NOMO-1 (cell line): ENCODE measurements at regions not wholly inside any gene's neighbourhood (a gene's known extent, or its start where the extent isn't known, plus 50 kb on each side); places are given as distances from the start of the nearest gene placed in this dataset.

ENCODE experiments used
- DNase-seq, 2 experiments: peaks; one replicate each; lab custom pipeline; 2025; ENCODE audit not compliant: unreplicated experiment in 2 of 2; lab: John Stamatoyannopoulos, UW

DNA sequence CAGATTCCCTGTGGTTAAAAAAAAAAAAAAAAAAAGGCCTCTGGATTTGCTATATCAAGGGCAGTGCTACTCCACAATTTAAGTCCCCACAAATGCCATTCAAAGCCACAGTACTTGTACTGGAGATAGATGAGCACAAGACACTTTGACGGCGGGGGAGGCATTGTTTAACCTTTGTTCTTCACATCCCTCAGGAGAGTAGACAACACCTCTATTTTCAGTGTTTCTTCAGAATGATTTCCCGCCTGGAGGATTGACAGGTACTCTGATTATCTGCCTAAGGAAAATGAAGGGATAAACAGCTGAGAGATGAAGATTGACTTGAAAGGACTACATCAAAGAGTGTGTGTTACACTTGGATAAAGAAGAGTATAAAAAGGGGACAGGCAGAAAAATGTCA is 58.7 kb downstream of the OTOL1 start:
- DNase-seq = no peak

DNA sequence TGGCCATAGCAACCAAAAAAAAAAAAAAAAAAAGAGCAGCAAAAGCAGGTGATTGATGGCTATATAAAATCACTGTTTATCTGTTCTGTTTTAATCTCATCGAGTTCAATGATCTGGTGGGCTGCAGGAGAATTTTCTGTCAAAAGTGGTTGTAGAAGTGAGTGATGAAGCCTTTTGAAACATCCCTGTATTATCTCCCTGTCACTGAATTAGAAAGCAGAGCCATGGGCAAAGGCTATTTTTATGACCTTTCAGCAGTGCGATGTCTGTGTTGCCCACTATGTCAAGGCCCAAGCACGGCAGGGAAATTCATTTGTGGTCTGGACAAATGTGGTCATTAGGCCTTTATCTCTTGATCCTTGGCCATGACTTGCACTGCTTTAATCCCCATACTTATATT is 59.9 kb downstream of the OTOL1 start:
- DNase-seq = no peak

DNA sequence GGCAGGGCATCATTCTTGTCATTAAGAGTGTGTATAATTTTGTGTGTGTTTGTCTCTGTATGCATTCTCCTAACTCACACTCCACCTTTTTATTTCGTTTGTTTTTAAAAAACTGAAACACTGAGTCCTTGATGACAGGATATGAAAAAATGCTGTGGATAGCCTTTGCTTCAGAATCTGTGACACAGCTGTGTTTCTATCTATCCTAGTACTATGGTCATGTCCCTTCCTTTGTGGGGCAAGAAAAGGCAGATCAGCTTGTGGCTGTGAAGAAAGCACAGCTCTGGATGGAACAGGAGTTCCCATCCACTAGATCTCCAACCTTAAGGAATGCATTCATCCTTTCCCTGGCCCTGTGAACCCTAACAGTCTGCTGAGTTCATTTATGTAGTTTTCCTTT is 60.3 kb downstream of the OTOL1 start:
- DNase-seq = no peak

DNA sequence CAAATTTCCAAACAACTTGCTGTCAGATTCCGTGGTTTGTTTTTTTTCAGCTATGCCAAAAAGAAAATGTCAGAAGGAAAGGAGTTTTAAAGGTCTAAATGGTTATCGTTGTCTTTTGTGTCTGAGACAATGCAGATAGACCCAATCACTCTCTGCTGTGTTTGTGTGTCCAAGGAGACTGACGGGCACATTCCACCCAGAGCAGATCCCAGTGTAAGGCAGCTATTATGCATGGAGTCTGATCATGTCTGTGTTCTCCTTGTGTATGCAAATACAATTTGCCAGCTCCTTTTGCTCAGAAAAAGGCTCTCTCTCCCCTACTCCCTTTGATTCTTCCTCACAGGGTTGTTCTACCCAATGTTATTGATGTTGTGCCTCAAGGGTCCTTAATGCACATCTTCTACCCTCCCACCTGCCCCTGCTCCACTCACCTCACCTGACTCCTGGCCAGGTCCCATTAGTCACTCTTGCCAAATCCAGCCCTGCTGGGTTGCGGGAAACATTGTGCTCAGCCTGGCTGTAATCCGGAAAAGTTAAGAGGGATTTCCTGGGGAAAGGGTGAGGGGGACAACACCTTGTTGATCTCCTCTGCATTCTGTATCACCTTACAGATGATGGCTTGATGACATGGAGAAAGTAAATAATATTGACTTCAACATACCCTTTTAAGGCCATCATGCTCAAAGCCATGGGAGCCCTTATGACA is 61.0 kb downstream of the OTOL1 start:
- no peak for DNase-seq

DNA sequence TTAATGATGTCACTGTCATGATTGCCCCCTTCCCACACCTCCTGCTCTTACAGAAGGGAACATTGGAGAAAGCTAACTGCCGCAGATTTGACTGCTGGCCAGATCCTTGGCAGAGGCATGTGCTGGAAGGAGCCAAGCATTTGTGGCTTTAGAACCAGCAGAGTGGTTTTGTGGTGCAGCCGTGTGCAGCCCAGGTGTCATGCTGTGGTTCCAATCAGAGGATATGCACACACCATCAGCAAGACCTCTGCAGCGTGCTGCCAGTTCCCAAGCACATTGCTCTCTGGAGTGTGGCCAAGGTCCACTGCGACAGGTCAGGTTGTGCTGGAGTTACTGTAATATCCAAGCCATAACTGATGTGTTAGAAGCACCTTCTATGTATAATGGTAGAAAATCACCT is 61.6 kb downstream of the OTOL1 start:
- DNase-seq = no peak

DNA sequence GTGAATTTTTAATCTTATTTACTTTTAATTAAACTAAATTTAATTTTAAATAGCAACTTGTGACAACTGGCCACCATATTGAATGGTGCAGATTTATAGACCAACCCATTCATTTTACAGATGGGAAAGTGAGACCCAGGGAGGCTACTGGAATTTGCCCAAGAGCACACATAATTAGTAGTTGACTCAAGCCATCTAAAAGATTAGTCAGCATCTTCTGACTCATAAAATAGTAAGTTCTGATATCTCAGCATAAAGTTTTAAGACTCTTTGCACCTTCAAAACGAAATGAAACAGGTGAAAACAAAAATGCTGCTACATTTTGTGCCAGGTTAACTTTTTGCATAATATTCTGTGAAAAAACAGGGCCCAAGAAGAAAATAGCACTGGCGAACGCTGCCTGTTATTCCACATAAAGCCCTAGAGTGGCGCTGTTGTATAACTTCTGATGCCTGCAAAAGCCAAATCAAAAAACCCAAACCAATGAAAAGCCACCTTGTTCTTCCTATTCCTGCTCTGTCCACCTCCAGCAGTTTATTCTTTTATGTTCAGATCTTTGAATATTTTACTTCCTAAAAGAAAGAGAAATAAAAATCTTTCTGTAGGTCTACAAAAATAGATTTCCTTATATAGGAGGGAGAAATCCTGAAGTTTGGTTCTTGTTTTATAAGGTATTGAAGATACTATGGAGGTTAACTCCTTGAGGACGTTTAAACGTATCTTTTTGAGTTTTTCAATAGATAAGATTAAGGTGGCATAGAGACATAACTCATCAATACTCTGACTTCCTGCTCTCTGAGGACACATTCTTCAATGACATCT is 62.8 kb downstream of the OTOL1 start:
- peak; percentile 37 to 59 for DNase-seq

DNA sequence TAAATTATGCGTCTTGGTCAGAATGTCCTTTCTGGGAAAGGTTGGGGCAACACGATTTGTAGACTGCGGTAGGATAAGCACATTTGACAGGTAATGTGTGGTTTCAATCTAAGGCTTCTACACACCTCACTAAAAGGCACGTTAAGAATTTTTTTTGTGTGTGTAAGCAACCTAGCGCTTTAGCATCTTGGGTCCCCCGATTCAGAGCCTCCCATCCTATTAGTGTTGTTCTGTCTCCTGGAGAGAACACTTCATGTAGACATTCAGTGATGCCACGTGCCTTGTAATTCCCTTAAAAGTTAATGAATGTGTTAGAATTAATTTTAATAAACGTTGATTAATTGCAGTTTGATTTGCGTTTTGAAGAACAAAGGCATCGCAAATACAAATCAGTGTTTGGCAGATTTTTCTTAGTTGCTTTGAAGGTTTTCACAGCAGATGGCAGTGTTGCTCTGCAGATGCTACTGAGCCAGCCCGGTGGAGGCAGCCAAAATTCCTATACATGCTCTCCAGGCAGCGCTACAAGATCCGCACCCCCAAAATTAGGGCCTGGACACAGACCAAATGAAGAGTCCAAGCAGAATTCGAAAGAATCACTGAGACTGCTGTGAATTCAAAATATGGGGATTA is 63.5 kb downstream of the OTOL1 start:
- DNase-seq = peak; percentile 16 to 48

DNA sequence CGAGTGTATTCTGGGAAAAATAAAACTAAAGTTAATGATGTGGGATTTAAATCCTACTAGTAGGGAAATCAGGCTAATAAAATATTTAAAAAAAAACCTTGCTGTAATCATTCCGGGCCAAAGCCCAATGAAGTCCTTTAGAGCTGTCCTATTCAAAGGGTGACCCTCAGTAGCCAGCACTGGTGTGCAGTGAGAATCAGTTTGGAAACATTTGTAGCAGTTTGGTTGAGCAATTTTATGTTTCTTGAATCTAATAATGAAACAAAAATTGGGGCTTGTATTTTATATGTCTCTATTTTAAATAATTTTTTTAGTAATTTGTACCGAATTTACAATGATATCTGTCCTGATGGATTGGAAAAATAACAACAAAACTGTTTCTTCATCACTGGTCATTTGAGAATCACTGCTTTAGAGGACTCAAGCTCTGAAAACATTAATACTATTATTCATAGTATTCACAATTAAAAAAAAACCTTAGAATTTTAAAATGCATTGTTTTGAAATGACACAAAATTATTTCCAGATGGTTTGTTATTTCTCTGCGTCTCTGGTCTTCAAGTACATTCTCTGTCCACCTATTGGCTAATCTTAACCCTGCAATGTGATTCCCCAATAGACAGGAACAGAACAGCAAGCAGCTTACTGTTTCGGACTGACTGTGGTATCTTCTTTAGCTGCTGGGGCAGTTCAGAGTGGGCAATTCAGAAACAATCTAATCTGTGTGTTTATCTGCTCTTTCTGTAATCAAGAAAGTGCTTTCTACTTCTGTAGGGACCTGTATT is 71.2 kb downstream of the OTOL1 start:
- no peak for DNase-seq

DNA sequence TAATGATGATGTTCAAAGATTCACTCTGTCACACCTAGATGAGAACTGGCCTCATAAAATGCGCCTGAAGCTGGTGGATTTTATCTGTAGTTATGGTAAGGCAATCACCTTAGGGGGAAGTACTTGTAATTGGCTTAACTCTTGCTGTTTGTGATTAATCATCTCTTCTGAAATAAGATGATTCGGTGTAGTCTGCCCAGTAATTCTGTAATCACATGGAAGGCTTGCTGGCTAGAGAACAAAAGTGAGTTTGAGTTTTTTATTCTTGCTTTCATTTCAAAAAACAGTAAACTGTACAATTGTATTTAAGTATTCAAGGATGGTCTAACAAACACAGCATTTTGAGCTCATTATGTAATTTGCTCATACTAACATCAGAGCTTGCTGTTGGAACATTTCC is 72.1 kb downstream of the OTOL1 start:
- no peak for DNase-seq

DNA sequence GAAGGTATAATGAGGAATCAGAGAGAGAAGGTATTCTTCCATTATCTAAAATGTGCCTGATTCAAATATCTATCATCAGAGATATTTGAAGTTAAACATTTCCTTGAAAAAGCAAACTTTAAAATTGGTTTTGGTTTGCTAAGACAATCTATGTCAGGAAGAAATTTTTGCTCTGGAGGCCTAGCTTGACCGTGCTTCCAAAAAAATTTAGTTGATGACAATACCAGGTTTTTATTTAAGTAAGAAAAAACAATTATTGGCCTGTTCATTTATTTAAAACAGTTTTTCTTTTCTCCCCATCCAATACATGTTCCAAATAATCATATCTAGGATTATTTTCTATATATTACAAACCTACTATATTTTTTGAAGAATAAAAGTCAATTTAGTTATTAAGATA is 75.3 kb downstream of the OTOL1 start:
- no peak for DNase-seq

DNA sequence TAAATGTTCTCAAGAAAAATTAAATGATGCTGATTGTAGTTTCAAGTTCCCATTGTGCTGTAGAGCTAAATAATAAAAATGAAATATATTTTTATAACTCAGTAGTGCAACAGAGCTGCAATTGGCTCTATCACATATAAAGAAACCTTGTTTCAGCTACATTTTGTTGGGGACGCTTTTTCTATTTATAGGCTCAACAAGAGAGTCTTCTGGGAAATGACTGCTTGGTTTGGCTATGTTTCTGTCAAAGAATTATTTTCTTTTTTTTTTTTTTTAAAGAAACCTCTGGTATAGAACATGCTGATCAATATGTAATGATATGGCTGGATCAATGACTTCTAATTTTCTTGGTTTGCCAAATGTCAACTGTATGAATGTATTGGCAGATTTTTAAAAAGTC is 76.5 kb downstream of the OTOL1 start:
- no peak for DNase-seq

DNA sequence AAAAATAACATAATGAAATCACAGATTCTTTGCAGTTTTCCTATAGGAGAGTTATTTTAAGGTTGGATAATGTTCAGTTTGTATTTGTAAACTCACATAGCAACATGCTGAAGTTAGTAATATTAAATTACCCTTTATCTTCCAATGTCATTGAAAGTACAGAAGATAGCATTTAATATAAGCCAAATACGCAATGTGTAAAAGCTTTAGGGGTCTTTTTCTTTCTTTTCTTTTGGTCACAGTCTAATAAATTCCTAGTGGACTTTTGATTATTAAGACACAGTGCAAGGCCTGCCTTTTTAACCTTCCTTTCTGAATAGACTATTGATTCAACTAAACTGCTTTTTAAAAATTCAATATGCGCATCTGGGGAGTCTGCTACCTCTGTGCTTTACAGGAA is 79.3 kb downstream of the OTOL1 start:
- DNase-seq = no peak

DNA sequence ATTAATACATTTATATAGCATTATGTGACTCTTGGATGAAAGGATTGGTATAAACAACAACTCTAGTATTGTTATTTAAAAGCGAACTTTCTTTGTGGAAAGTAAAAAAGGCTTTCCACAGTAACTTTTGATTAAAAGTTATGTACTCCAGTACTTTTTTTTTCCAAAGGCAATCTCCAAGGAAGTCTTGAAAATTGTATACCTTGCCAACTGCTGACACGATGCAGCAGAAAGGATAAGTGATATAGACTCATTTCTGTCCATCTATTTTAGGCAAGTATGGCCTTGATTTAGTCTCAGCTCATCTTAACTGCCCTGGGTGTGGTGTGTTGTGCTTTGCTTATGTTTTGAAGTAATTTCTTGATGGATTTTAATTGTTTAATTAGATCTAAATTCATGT is 79.7 kb downstream of the OTOL1 start:
- DNase-seq = no peak

DNA sequence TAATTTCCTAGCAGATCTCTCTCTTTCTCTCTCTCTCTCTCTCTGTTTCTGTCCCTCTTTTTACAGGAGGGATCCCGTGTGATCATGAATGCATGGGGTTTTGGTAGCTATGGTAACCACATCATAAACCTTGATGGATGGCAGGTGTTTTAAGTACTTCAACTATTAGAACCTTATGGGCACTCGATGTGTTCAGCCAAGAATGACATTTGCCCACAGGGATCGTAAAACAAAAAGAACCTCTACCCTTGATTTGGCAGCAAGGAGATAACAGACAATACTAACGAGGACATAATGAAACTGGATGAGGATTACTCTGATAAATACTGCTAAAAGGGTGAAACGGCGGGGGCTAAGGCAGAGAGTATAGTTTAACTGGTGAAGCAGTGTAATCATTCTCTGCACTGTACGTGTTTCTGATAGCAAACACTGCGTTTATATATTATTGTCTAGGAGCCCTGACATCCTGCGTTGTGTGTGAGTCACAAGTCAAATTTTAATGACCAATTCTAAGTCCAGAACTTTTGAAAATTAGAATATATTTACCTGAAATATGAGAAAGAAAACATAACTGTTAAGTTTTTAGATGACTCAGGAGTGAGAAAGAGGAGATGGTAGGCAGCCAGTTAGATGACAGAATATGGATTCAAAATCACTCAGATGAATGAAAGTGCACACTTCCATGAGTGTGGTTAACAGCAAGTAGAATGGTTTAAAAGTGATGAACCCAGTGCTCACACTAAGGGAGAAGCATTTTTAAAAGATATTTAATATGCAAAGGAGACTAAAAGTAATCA is 80.3 kb downstream of the OTOL1 start:
- no peak for DNase-seq

DNA sequence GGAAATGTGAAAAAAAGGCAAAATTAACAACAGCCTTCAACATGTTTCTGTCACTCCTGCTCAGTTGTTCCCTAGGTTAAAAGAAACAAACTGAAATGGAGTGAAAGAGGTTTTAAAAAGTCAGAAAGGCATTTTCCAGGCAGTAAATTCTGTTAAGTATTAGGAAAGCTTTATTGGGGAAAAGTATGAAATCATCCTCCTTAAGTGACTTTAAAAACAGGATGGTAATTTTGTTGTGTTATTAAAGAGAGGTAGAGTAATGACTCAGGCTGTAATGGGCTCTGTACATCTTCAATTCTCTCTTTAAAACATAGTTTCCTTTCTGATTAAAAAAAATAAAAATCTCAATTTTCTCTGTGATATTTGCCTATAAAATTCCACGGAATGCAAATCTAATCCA is 81.1 kb downstream of the OTOL1 start:
- no peak for DNase-seq

DNA sequence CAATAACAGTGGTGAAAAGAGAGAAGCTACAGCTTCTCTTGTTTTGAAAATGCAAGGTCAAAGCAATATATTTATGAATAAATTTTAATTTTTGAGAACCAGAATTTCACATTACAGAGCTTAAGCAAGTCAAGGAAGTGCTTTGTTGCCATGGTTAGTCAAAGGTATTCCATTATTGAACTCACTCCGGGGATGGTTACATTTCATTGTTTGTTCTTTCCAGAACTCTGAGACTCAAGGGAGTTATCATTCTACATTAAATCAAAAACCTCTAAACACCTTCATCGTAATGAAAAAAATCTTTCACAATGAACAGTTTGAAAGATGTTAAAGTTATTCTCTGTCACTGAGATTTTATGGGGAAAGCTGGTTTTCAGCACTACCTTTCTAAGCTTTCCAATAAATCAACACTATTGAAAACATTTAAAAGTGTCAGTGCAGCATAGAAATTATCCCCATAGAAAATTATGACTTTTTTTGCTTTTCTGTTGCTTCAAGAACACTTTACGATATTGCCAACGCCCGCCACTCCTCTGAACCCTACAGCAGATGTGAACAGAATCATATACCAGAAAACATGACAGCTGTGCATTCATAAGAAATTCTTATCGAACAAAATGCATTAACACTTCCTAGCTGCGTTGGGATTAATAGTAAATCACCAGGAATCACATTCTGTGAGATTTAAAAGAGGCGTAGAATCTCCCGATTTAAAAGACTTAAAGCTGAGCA is 83.0 kb downstream of the OTOL1 start:
- DNase-seq = no peak

DNA sequence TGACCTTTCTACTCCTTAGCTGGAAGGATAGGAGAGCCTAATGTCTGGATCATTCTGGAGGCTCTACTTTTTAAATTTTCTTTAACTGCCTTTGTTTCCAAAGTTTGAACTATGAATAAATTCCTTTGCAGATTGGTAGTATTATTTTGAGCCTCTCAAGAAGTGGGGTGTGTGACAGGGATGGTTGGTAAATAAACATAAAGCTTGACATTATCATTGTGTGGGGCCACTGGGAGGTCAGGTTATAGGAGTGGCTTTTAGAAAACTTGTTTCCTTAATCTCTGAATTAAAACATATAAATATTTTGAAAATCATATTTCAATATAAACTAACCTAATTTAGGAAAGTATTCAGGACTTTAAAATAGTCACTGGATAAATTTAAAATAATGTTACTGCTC is 89.3 kb downstream of the OTOL1 start:
- no peak for DNase-seq

DNA sequence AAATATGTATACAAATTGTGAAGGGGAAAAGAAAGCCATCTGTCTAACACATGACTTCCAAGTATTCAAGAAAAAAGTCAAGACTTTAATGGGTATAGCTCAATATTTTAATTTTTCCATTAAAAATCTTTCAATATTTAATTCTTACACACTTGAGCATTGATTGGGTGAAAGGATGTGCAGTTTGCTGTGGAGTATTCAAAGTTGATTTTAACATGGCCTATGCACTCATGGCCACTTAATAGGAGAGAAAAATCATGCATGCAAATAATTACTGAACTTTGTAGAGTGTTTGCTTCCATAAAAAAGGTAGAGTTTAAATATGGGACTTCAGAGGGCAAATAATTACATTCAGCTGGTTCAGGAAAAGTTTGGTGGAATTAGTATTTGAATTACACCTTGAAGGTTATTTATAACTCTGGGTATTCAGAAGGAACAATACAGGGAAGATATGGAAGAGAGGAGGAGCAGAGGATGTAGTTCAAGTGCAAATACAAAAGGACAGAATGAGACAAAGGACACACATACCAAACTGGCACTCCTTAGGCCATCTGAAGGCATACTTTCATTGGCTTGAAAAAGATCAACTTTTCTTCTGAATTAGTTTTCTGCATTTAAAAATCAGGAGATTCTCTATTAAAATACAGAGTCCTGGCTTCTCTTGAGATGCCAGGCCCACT is 90.1 kb downstream of the OTOL1 start:
- no peak for DNase-seq

DNA sequence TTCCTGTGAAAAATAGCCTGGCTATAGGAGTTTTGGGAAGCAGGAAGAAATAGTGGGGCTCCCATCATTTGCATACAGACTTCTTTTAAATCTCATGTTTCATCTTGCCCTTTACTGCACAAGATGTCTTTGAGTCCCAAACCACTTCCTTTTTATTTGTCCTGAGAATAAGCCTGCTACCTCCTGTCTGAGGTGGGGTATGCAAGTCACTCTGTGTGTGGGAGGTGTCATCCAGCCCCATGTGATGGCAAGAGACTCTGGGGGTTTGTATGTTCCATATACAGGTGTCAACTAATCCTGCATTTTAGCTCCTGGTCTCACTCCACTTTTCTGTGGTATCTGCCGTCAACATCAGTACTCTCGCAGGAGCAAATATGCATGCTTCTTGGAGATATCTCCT is 102.0 kb downstream of the OTOL1 start:
- DNase-seq = no peak
